ENCODE measurements at regions not wholly inside any gene's neighbourhood (a gene's known extent, or its start where the extent isn't known, plus 50 kb on each side); places are given as distances from the start of the nearest gene placed in this dataset.

GRCh38 chr16:51035110-51035498 is 116.0 kb downstream of the SALL1 start:
- no peak for TF ChIP-seq EZH2 (IDR thresholded peaks at IDR 0.05; ENCODE audit: low read depth, low read length, severe bottlenecking)
- no peak for TF ChIP-seq POLR2AphosphoS5 (IDR thresholded peaks at IDR 0.05; ENCODE audit: low read depth, low read length)
- no peak for TF ChIP-seq MAX (IDR thresholded peaks at IDR 0.05)
- TF ChIP-seq ATF3 (IDR thresholded peaks at IDR 0.05; ENCODE audit: insufficient read depth, low read depth, low read length), result no peak
- TF ChIP-seq, protein P1, sequence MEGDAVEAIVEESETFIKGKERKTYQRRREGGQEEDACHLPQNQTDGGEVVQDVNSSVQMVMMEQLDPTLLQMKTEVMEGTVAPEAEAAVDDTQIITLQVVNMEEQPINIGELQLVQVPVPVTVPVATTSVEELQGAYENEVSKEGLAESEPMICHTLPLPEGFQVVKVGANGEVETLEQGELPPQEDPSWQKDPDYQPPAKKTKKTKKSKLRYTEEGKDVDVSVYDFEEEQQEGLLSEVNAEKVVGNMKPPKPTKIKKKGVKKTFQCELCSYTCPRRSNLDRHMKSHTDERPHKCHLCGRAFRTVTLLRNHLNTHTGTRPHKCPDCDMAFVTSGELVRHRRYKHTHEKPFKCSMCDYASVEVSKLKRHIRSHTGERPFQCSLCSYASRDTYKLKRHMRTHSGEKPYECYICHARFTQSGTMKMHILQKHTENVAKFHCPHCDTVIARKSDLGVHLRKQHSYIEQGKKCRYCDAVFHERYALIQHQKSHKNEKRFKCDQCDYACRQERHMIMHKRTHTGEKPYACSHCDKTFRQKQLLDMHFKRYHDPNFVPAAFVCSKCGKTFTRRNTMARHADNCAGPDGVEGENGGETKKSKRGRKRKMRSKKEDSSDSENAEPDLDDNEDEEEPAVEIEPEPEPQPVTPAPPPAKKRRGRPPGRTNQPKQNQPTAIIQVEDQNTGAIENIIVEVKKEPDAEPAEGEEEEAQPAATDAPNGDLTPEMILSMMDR (IDR thresholded peaks at IDR 0.05; ENCODE audit: control extremely low read depth in 1 of 3, insufficient read depth in 1 of 3, low read depth in 1 of 3, low read length in 3 of 3), result no peak
- TF ChIP-seq RFX5 (IDR thresholded peaks at IDR 0.05; ENCODE audit: borderline replicate concordance, low read depth, low read length), result no peak
- no peak for TF ChIP-seq HDAC6 (IDR thresholded peaks at IDR 0.05; ENCODE audit: low read depth, low read length)
- no peak for TF ChIP-seq BRCA1 (IDR thresholded peaks at IDR 0.05; ENCODE audit: low read depth, low read length)
- TF ChIP-seq KDM4A (IDR thresholded peaks at IDR 0.05; ENCODE audit: low read depth, low read length, severe bottlenecking), result no peak
- TF ChIP-seq TAF1 (IDR thresholded peaks at IDR 0.05; ENCODE audit: low read depth, low read length), result no peak
- no peak for TF ChIP-seq JUN (IDR thresholded peaks at IDR 0.05; ENCODE audit: low read depth, low read length)
- TF ChIP-seq SRF (IDR thresholded peaks at IDR 0.05; ENCODE audit: low read depth, low read length), result no peak
